ENCODE measurements at regions not wholly inside any gene's neighbourhood (a gene's known extent, or its start where the extent isn't known, plus 50 kb on each side); places are given as distances from the start of the nearest gene placed in this dataset.
"Not testable (repeated sequence)": the region's sequence is repeated elsewhere in the genome, so short reads cannot be mapped to it uniquely, and the experiment has no call there.

GRCh38 chr20:47890708-47891107 is 105.4 kb upstream of the SULF2 start:
- TF ChIP-seq CTCF (conservative IDR thresholded peaks at IDR 0.05; ENCODE audit: low read depth, low read length); EZH2 (IDR thresholded peaks at IDR 0.05; ENCODE audit: borderline replicate concordance, low read depth, low read length, poor library complexity, severe bottlenecking): not testable (repeated sequence)

Measured in A673 (cell line).